NCI-H2227 (cell line): ENCODE measurements at regions not wholly inside any gene's neighbourhood (a gene's known extent, or its start where the extent isn't known, plus 50 kb on each side); places are given as distances from the start of the nearest gene placed in this dataset.
"Not testable (repeated sequence)": the region's sequence is repeated elsewhere in the genome, so short reads cannot be mapped to it uniquely, and the experiment has no call there.

ENCODE experiments used
- DNase-seq: peaks from one replicate; lab custom pipeline; 2025; ENCODE audit not compliant: unreplicated experiment; lab: John Stamatoyannopoulos, UW

- DNase-seq, result peak; percentile 3
Measured at GRCh38 chr17:33560165-33560564, 267.1 kb upstream of the ASIC2 start.

GRCh38 chr17:33560871-33561270, 267.8 kb upstream of the ASIC2 start:
- no peak for DNase-seq

- DNase-seq, result no peak
Measured at GRCh38 chr17:33561569-33562334, 268.7 kb upstream of the ASIC2 start.

- no peak for DNase-seq
Measured at GRCh38 chr17:33562792-33563191, 269.7 kb upstream of the ASIC2 start.

- DNase-seq, result no peak
Measured at GRCh38 chr17:33564146-33564545, 271.1 kb upstream of the ASIC2 start.

GRCh38 chr17:33567223-33567622, 274.1 kb upstream of the ASIC2 start:
- DNase-seq, result no peak

- DNase-seq, result no peak
Measured at GRCh38 chr17:33572615-33573014, 279.5 kb upstream of the ASIC2 start.

- DNase-seq, result no peak
Measured at GRCh38 chr17:33574942-33575445, 281.9 kb upstream of the ASIC2 start.

- not testable (repeated sequence) for DNase-seq
Measured at GRCh38 chr17:33579740-33580139, 286.6 kb upstream of the ASIC2 start.

GRCh38 chr17:33580215-33580614, 287.1 kb upstream of the ASIC2 start:
- no peak for DNase-seq

- DNase-seq, result no peak
Measured at GRCh38 chr17:33582661-33583060, 289.6 kb upstream of the ASIC2 start.

- DNase-seq, result peak; percentile 60
Measured at GRCh38 chr17:33583518-33584417, 290.7 kb upstream of the ASIC2 start.

GRCh38 chr17:33593991-33594390, 300.9 kb upstream of the ASIC2 start:
- DNase-seq, result no peak

GRCh38 chr17:33595828-33596227, 302.7 kb upstream of the ASIC2 start:
- DNase-seq, result no peak

GRCh38 chr17:33596899-33597298, 303.8 kb upstream of the ASIC2 start:
- no peak for DNase-seq

- no peak for DNase-seq
Measured at GRCh38 chr17:33598797-33599196, 305.7 kb upstream of the ASIC2 start.

- peak; percentile 50 for DNase-seq
Measured at GRCh38 chr17:33602981-33603380, 309.9 kb upstream of the ASIC2 start.

GRCh38 chr17:33603789-33604188, 310.7 kb upstream of the ASIC2 start:
- DNase-seq, result no peak

GRCh38 chr17:33611532-33611931, 318.4 kb upstream of the ASIC2 start:
- no peak for DNase-seq

- DNase-seq, result peak; percentile 46
Measured at GRCh38 chr17:33615861-33616260, 322.8 kb upstream of the ASIC2 start.

- DNase-seq, result no peak
Measured at GRCh38 chr17:33623841-33624240, 330.7 kb upstream of the ASIC2 start.
